H1 (cell line): ENCODE measurements at regions not wholly inside any gene's neighbourhood (a gene's known extent, or its start where the extent isn't known, plus 50 kb on each side); places are given as distances from the start of the nearest gene placed in this dataset.

Experiments used
- CTCF ChIA-PET: fragments of 300-600 bp; sonication (Branson Sonifier 250); formaldehyde crosslinking; loops from one replicate; lab custom pipeline; 2021; ENCODE audit not compliant: partially characterized antibody; lab: Charles Lee
- POLR2A ChIA-PET: fragments of 300-600 bp; sonication (Branson Sonifier 250); formaldehyde crosslinking; loops from one replicate; lab custom pipeline; 2021; ENCODE audit warnings: inconsistent platforms; ENCODE audit not compliant: partially characterized antibody; lab: Charles Lee
- DNase-seq, 2 experiments: peaks; one replicate each; pipeline versions ENCODE4 v3.0.0 to v3.0.0-alpha.2; 2010 to 2022; ENCODE audit warnings: low spot score in 2 of 2, low read depth in 1 of 2, mixed read lengths in 1 of 2
- FAIRE-seq: peaks from 2 replicates; lab custom pipeline; 2011; peaks lifted over from hg19 to GRCh38; lab: Jason Lieb, UNC
- H2AFZ ChIP-seq: 2 replicates; pipeline ENCODE4 v1.8.1; 2012; ENCODE audit warnings: low read length, inconsistent platforms
- H2AK5ac ChIP-seq: 2 replicates; pipeline ENCODE4 v1.6.1; 2013; ENCODE audit warnings: low read depth, low read length
- H2BK120ac ChIP-seq: replicated peaks from 2 replicates; pipeline ENCODE3; 2013; ENCODE audit warnings: low read depth, low read length, inconsistent platforms
- H2BK12ac ChIP-seq: 2 replicates; pipeline ENCODE4 v1.6.1; 2013; ENCODE audit warnings: low read depth, low read length
- H2BK15ac ChIP-seq: 2 replicates; pipeline ENCODE4 v1.6.1; 2013; ENCODE audit warnings: low read length
- H2BK20ac ChIP-seq: 2 replicates; pipeline ENCODE4 v1.6.1; 2013; ENCODE audit warnings: low read length
- H2BK5ac ChIP-seq: 2 replicates; pipeline ENCODE4 v1.6.1; 2013; ENCODE audit warnings: low read depth, low read length
- H3K14ac ChIP-seq: 2 replicates; pipeline ENCODE4 v1.6.1; 2013; ENCODE audit warnings: inconsistent platforms; ENCODE audit not compliant: insufficient read length
- H3K18ac ChIP-seq: 2 replicates; pipeline ENCODE4 v1.6.1; 2013; ENCODE audit warnings: low read length; ENCODE audit errors: extremely low read depth
- H3K23ac ChIP-seq: 2 replicates; pipeline ENCODE4 v1.6.1; 2013; ENCODE audit warnings: inconsistent platforms; ENCODE audit not compliant: insufficient read length
- H3K23me2 ChIP-seq: 2 replicates; pipeline ENCODE4 v1.6.1; 2013; ENCODE audit warnings: low read depth, low read length
- H3K27ac ChIP-seq: 2 replicates; pipeline ENCODE4 v1.6.1; 2011; ENCODE audit warnings: low read depth, low read length, inconsistent platforms
- H3K27me3 ChIP-seq, 4 experiments: replicated peaks in 1 of 4; 1 replicate in 1 of 4; 2 replicates in 3 of 4; pipeline versions ENCODE4 v1.6.1 to v1.8.1; 2011 to 2013; ENCODE audit warnings: low read length in 3 of 4, mild to moderate bottlenecking in 3 of 4, inconsistent platforms in 2 of 4, mixed read lengths in 2 of 4, moderate library complexity in 1 of 4; ENCODE audit not compliant: control insufficient read depth in 3 of 4, insufficient read depth in 3 of 4; ENCODE audit errors: extremely low read depth in 1 of 4
- H3K36me3 ChIP-seq, 4 experiments: 2 replicates each; pipeline versions ENCODE4 v1.6.1 to v1.8.1; 2011 to 2013; ENCODE audit warnings: mild to moderate bottlenecking in 4 of 4, low read length in 3 of 4, moderate library complexity in 2 of 4, control low read depth in 1 of 4, inconsistent platforms in 1 of 4; ENCODE audit not compliant: insufficient read depth in 4 of 4, control insufficient read depth in 2 of 4
- H3K4ac ChIP-seq: replicated peaks from 2 replicates; pipeline ENCODE3; 2013; ENCODE audit warnings: low read length, low read depth, mixed read lengths, inconsistent platforms; ENCODE audit not compliant: insufficient read length
- H3K4me1 ChIP-seq, 4 experiments: replicated peaks in 1 of 4; 1 replicate in 1 of 4; 2 replicates in 3 of 4; pipeline versions ENCODE4 v1.6.1 to v1.8.1; 2011 to 2013; ENCODE audit warnings: low read length in 3 of 4, inconsistent platforms in 2 of 4, mixed read lengths in 1 of 4; ENCODE audit not compliant: insufficient read depth in 4 of 4, control insufficient read depth in 3 of 4
- H3K4me2 ChIP-seq, 2 experiments: 2 replicates each; pipeline versions ENCODE4 v1.6.1 to v1.8.1; 2011 to 2013; ENCODE audit warnings: low read depth in 2 of 2, low read length in 2 of 2, control low read depth in 1 of 2, inconsistent platforms in 1 of 2, mild to moderate bottlenecking in 1 of 2; ENCODE audit not compliant: insufficient read depth in 1 of 2
- H3K4me3 ChIP-seq, 4 experiments: fragments of 200-600, 300-600 bp in 1 of 4; sonication (generic), shearing (Covaris generic), sonication (Bioruptor Twin) in 1 of 4; 2 replicates each; pipeline versions ENCODE4 v1.5.1 to v1.8.1; 2011 to 2016; ENCODE audit warnings: low read length in 4 of 4, low read depth in 3 of 4, control low read depth in 2 of 4, inconsistent platforms in 2 of 4, mild to moderate bottlenecking in 2 of 4, mixed read lengths in 1 of 4, moderate library complexity in 1 of 4; ENCODE audit not compliant: insufficient read depth in 2 of 4; ENCODE audit errors: extremely low read depth in 1 of 4
- H3K56ac ChIP-seq: replicated peaks from 2 replicates; pipeline ENCODE3; 2013; ENCODE audit warnings: low read depth, mild to moderate bottlenecking, mixed read lengths, low read length, inconsistent platforms; ENCODE audit not compliant: insufficient read length
- H3K79me1 ChIP-seq: 2 replicates; pipeline ENCODE4 v1.6.1; 2013; ENCODE audit warnings: low read depth, low read length, control low read depth
- H3K79me2 ChIP-seq, 2 experiments: 2 replicates each; pipeline versions ENCODE4 v1.6.1 to v1.8.1; 2012 to 2013; ENCODE audit warnings: low read length in 2 of 2, mild to moderate bottlenecking in 2 of 2, inconsistent platforms in 1 of 2; ENCODE audit not compliant: insufficient read depth in 2 of 2, control insufficient read depth in 1 of 2
- H3K9ac ChIP-seq, 4 experiments: replicated peaks in 1 of 4; 1 replicate in 1 of 4; 2 replicates in 3 of 4; pipeline versions ENCODE4 v1.6.1 to v1.8.1; 2011 to 2013; ENCODE audit warnings: low read depth in 3 of 4, low read length in 3 of 4, control low read depth in 2 of 4, mild to moderate bottlenecking in 2 of 4, moderate library complexity in 2 of 4, inconsistent platforms in 1 of 4; ENCODE audit errors: extremely low read depth in 1 of 4
- H3K9me3 ChIP-seq, 2 experiments: 2 replicates each; pipeline versions ENCODE4 v1.6.1 to v1.8.1; 2012 to 2013; ENCODE audit warnings: mild to moderate bottlenecking in 2 of 2, moderate library complexity in 2 of 2, control low read depth in 1 of 2, inconsistent platforms in 1 of 2, low read depth in 1 of 2, low read length in 1 of 2, mixed read lengths in 1 of 2; ENCODE audit not compliant: insufficient read depth in 2 of 2
- H4K20me1 ChIP-seq, 2 experiments: replicated peaks in 1 of 2; 2 replicates each; pipeline versions ENCODE3 to v1.8.1; 2011 to 2013; ENCODE audit warnings: inconsistent platforms in 2 of 2, low read length in 2 of 2, mild to moderate bottlenecking in 1 of 2; ENCODE audit not compliant: insufficient read depth in 2 of 2, control insufficient read depth in 1 of 2
- H4K5ac ChIP-seq: 2 replicates; pipeline ENCODE4 v1.6.1; 2013; ENCODE audit warnings: low read length, low read depth, mixed read lengths, inconsistent platforms; ENCODE audit not compliant: insufficient read length
- H4K8ac ChIP-seq: 2 replicates; pipeline ENCODE4 v1.8.0; 2013; ENCODE audit warnings: mild to moderate bottlenecking, moderate library complexity, low read length, inconsistent platforms; ENCODE audit not compliant: insufficient read depth; ENCODE audit errors: extremely low read depth
- H4K91ac ChIP-seq: replicated peaks from 2 replicates; pipeline ENCODE3; 2013; ENCODE audit warnings: low read length, mixed read lengths, inconsistent platforms; ENCODE audit not compliant: insufficient read length
- BACH1 ChIP-seq: IDR thresholded peaks from 2 replicates; pipeline ENCODE4 v1.6.1; 2012; ENCODE audit warnings: low read length, improper control_type of control experiment
- BRCA1 ChIP-seq: IDR thresholded peaks from 2 replicates; pipeline ENCODE4 v1.6.1; 2012; ENCODE audit warnings: low read depth, low read length, improper control_type of control experiment
- CBX5 ChIP-seq: fragments of 300-800, 300-1000 bp; sonication (generic); IDR thresholded peaks from 2 replicates; pipeline ENCODE4 v1.7.1; 2016; ENCODE audit warnings: antibody characterized with exemption, low read length, low read depth
- CBX8 ChIP-seq: fragments of 300-800, 300-1000 bp; sonication (generic); IDR thresholded peaks from 2 replicates; pipeline ENCODE4 v1.7.1; 2016; ENCODE audit warnings: low read depth, low read length, borderline replicate concordance
- E2F6 ChIP-seq: IDR thresholded peaks from 2 replicates; pipeline ENCODE4 v1.6.1; 2012; ENCODE audit warnings: inconsistent platforms
- GTF2F1 ChIP-seq: IDR thresholded peaks from 2 replicates; pipeline ENCODE4 v1.6.1; 2012; ENCODE audit warnings: low read depth, low read length, improper control_type of control experiment, borderline replicate concordance
- KDM1A ChIP-seq: fragments of 200-600, 300-600 bp; sonication (generic); IDR thresholded peaks from 2 replicates; pipeline ENCODE4 v1.7.1; 2016; ENCODE audit warnings: mild to moderate bottlenecking, low read length, borderline replicate concordance
- NANOG ChIP-seq: IDR thresholded peaks from 2 replicates; pipeline ENCODE4 v1.6.1; 2011; ENCODE audit warnings: low read length, low read depth, mild to moderate bottlenecking, inconsistent platforms; ENCODE audit not compliant: insufficient read depth, poor library complexity, severe bottlenecking
- NRF1 ChIP-seq: IDR thresholded peaks from 2 replicates; pipeline ENCODE4 v1.6.1; 2011; ENCODE audit warnings: mild to moderate bottlenecking, low read depth, low read length, improper control_type of control experiment
- POLR2AphosphoS5 ChIP-seq: IDR thresholded peaks from 2 replicates; pipeline ENCODE4 v1.6.1; 2011; ENCODE audit warnings: low read depth, low read length
- POU5F1 ChIP-seq: IDR thresholded peaks from 2 replicates; pipeline ENCODE4 v1.6.1; 2011; ENCODE audit warnings: low read depth, mild to moderate bottlenecking, low read length, moderate library complexity
- SUZ12 ChIP-seq: fragments of 200-600 bp; sonication (generic); IDR thresholded peaks from 2 replicates; pipeline ENCODE4 v1.6.1; 2012; ENCODE audit warnings: mild to moderate bottlenecking, inconsistent platforms, low read length, moderate library complexity, mixed read lengths
- YY1 ChIP-seq: IDR thresholded peaks from 2 replicates; pipeline ENCODE4 v1.6.1; 2011; ENCODE audit warnings: low read depth, mild to moderate bottlenecking, low read length
- ZNF274 ChIP-seq: IDR thresholded peaks from 2 replicates; pipeline ENCODE4 v1.7.0; 2012; ENCODE audit warnings: low read length, borderline replicate concordance; ENCODE audit errors: extremely low read depth
- WGBS, 2 experiments: shearing (Covaris generic) in 1 of 2; methylation state at CpG; one replicate each; pipeline versions ENCODE4 v1.1.6 to v1.1.7; 2013 to 2015; ENCODE audit warnings: low lambda C conversion rate in 2 of 2, mixed read lengths in 2 of 2, inconsistent platforms in 1 of 2, low coverage in 1 of 2, missing lambda C conversion rate in 1 of 2; ENCODE audit not compliant: insufficient replicate concordance in 2 of 2, insufficient coverage in 1 of 2, insufficient read length in 1 of 2; ENCODE audit errors: extremely low coverage in 1 of 2, missing lambda C conversion rate in 1 of 2; 5-methylcytosine and 5-hydroxymethylcytosine counted together

- no peak overlapping the region for H2BK15ac ChIP-seq
- H2BK12ac ChIP-seq, result no peak overlapping the region
- H3K27ac ChIP-seq, result no peak overlapping the region
- FAIRE-seq, result no peak
- H3K4me1 ChIP-seq, result no peaks in the 10 kb centered on the region; a peak in 1 of 7 replicates
- H3K23ac ChIP-seq, result no peak overlapping the region
- H3K9me3 ChIP-seq, result peaks cover 0 to 3% of the 10 kb centered on the region in 2 experiments; a peak in 1 of 4 replicates
- no peaks in the 10 kb centered on the region for H3K36me3 ChIP-seq
- H4K91ac ChIP-seq, result no peak overlapping the region
- no peak overlapping the region for H4K8ac ChIP-seq
- no peak overlapping the region for H3K4me3 ChIP-seq
- H3K4ac ChIP-seq, result no peak overlapping the region
- no peak overlapping the region for H3K18ac ChIP-seq
- WGBS, 2 experiments, result 77% methylated on average over 3 of the region's 3 CpGs; no CpG with 5 or more reads in 1 of the 2 experiments
- H2BK120ac ChIP-seq, result no peak overlapping the region
- no peak for TF ChIP-seq GTF2F1
- no peak for TF ChIP-seq NRF1
- no peak for TF ChIP-seq ZNF274
- no peak for TF ChIP-seq BACH1
- no peak for TF ChIP-seq NANOG
- TF ChIP-seq CBX8, result no peak
- no peak for TF ChIP-seq YY1
- no peak for TF ChIP-seq POU5F1
- no peak for TF ChIP-seq KDM1A
- no peak for TF ChIP-seq E2F6
- TF ChIP-seq CBX5, result no peak
- no peak for TF ChIP-seq BRCA1
- TF ChIP-seq SUZ12, result no peak
- TF ChIP-seq POLR2AphosphoS5, result no peak
- no peak overlapping the region for H2BK5ac ChIP-seq
- ChIA-PET POLR2A (interaction anchor here (0.5 kb wide), 1 partner anchor 12 kb away, joined by 4 read pairs; no protein-coding TSS in a partner anchor), CTCF (interaction anchor here (1.0 kb wide), 1 partner anchor 77 kb away, joined by 3 read pairs; no protein-coding TSS in a partner anchor)
- H3K4me2 ChIP-seq, result no peak overlapping the region
- no peak overlapping the region for H2BK20ac ChIP-seq
- no peak overlapping the region for H4K5ac ChIP-seq
- H4K20me1 ChIP-seq, result no peaks in the 10 kb centered on the region
- DNase-seq, result no peak
- H2AFZ ChIP-seq, result no peak overlapping the region
- H3K79me1 ChIP-seq, result no peaks in the 10 kb centered on the region
- no peak overlapping the region for H2AK5ac ChIP-seq
- no peaks in the 10 kb centered on the region for H3K79me2 ChIP-seq
- H3K56ac ChIP-seq, result no peak overlapping the region
- H3K9ac ChIP-seq, result no peak overlapping the region
- H3K14ac ChIP-seq, result no peak overlapping the region
- H3K23me2 ChIP-seq, result no peaks in the 10 kb centered on the region
- H3K27me3 ChIP-seq, result no peaks in the 10 kb centered on the region
Measured at GRCh38 chr2:67760995-67761394, 301.8 kb downstream of the C1D start.
